ENCODE measurements at regions not wholly inside any gene's neighbourhood (a gene's known extent, or its start where the extent isn't known, plus 50 kb on each side); places are given as distances from the start of the nearest gene placed in this dataset.

DNA sequence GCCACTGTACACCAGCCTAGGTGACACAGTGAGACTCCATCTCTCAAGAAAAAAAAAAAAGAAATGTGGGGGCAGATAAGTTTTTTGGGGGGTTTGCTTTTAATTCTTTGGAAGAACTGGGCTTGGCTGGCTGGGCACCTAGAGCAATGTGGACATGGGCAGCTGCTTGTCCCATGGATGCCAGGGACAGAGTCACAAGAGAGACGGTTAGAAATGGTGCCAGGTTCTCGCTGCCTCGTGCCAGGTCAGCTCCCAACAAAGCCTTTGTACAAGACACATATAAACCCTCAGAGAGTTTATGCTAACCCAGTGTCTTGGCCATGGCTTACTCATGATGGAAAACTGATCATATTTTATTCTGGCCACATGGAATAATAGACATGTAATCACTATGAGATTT, 76.2 kb upstream of the ESR1 start:
- DNase-seq: no peak
- Histone ChIP-seq H3K27me3 (no peaks in the 10 kb centered on the region), H3K9me3 (no peaks in the 10 kb centered on the region), H3K4me3 (replicated peaks in 1 of 3) (no peak overlapping the region), H3K4me1 (no peaks in the 10 kb centered on the region), H3K27ac (no peak overlapping the region), H3K36me3 (no peaks in the 10 kb centered on the region)
- WGBS, 2 donors: 54 to 94% methylated on average over 3 of the region's 3 CpGs
- intact Hi-C loops (cut with DNase I): no loop called here
- TF ChIP-seq, protein P1, sequence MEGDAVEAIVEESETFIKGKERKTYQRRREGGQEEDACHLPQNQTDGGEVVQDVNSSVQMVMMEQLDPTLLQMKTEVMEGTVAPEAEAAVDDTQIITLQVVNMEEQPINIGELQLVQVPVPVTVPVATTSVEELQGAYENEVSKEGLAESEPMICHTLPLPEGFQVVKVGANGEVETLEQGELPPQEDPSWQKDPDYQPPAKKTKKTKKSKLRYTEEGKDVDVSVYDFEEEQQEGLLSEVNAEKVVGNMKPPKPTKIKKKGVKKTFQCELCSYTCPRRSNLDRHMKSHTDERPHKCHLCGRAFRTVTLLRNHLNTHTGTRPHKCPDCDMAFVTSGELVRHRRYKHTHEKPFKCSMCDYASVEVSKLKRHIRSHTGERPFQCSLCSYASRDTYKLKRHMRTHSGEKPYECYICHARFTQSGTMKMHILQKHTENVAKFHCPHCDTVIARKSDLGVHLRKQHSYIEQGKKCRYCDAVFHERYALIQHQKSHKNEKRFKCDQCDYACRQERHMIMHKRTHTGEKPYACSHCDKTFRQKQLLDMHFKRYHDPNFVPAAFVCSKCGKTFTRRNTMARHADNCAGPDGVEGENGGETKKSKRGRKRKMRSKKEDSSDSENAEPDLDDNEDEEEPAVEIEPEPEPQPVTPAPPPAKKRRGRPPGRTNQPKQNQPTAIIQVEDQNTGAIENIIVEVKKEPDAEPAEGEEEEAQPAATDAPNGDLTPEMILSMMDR (IDR thresholded peaks at IDR 0.05): no peak
- TF ChIP-seq POLR2A (IDR thresholded peaks at IDR 0.05): no peak

DNA sequence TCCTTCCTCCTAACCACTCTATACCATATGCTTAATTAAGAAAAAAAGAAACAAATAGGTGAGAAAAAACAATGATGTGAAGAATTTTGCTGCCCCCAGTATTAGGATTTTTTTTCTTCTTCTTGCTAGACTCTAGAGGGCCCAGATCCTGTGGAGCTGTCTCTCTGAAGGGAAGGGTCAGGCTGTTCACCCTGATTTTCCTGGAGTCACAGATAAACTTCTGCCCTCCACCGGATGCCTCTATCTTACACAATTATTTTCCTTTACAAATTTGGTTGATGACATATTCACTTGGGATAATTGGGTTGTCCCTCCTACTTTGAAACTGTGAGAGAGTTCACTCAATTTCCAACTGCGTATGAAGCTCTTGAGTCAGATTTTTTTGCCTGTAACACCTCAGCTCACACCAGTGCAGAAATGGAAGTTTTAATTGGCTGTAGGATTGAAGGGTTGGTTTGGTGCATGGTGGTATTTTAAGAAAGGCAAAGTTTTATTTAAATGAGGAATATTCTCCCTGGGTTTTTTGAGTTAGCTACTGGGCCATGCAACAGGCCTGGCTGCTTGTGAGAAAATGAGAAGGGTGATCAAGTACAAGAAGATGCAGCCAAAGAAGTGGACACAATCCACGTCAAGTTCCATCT, 73.7 kb upstream of the ESR1 start:
- Histone ChIP-seq H3K9me3 (no peaks in the 10 kb centered on the region), H3K4me3 (replicated peaks in 1 of 3) (no peak overlapping the region), H3K36me3 (no peaks in the 10 kb centered on the region), H3K4me1 (no peaks in the 10 kb centered on the region), H3K27me3 (no peaks in the 10 kb centered on the region), H3K27ac (no peak overlapping the region)
- intact Hi-C loops (cut with DNase I): no loop called here
- no peak for DNase-seq
- TF ChIP-seq, protein P1 (IDR thresholded peaks at IDR 0.05): no peak
- no peak for TF ChIP-seq POLR2A (IDR thresholded peaks at IDR 0.05)
- 86 to 88% methylated on average over 3 of the region's 3 CpGs for WGBS, 2 donors

DNA sequence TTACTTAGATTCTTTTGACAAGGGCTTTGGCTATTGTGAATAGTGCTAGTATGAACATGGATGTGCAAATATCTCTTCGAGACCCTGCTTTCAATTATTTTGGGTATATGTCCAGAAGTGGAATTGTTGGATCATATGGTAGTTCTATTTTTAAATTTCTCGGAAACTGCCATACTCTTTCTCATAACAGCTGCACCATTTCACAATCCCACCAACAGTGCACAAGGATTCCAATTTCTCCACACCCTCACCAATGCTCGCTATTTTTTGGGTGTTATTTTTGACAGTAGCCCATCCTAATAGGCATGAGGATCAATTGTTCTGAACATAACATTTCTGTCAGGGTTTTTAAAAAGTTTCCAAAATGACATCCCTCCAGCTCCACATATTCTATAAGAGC, 69.2 kb upstream of the ESR1 start:
- Histone ChIP-seq H3K4me1 (no peaks in the 10 kb centered on the region), H3K4me3 (replicated peaks in 1 of 3) (no peak overlapping the region), H3K27me3 (no peaks in the 10 kb centered on the region), H3K36me3 (no peaks in the 10 kb centered on the region), H3K9me3 (no peaks in the 10 kb centered on the region), H3K27ac (no peak overlapping the region)
- WGBS, 2 donors: 61 to 85% methylated on average over 3 of the region's 3 CpGs
- intact Hi-C loops (cut with DNase I): no loop called here
- no peak for DNase-seq
- TF ChIP-seq, protein P1 (IDR thresholded peaks at IDR 0.05): no peak
- no peak for TF ChIP-seq POLR2A (IDR thresholded peaks at IDR 0.05)

DNA sequence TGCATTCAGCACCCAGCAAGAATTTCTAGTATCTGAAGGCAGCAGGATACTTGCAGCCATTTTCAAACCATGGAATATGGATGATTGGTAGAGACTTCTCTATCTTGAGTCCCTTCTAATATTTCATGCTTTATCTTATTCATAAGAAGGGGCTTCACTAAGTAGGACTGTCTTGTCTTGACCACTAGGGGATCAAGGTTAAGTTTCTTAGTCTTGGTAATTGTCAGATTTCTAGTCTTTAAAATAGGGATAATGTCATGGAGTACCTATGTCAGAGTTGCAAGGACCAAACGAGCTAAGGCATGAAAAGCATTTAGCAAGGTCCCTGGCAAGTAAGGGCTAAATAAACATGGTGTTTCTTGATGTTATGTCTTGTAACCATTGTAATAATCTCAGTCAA, 68.5 kb upstream of the ESR1 start:
- TF ChIP-seq, protein P1 (IDR thresholded peaks at IDR 0.05): no peak
- no peak for TF ChIP-seq POLR2A (IDR thresholded peaks at IDR 0.05)
- intact Hi-C loops (cut with DNase I): no loop called here
- Histone ChIP-seq H3K4me1 (no peaks in the 10 kb centered on the region), H3K4me3 (replicated peaks in 1 of 3) (no peak overlapping the region), H3K27ac (no peak overlapping the region), H3K9me3 (no peaks in the 10 kb centered on the region), H3K27me3 (no peaks in the 10 kb centered on the region), H3K36me3 (no peaks in the 10 kb centered on the region)
- no peak for DNase-seq
- 41 to 43% methylated on average over 1 of the region's 1 CpG for WGBS, 2 donors

DNA sequence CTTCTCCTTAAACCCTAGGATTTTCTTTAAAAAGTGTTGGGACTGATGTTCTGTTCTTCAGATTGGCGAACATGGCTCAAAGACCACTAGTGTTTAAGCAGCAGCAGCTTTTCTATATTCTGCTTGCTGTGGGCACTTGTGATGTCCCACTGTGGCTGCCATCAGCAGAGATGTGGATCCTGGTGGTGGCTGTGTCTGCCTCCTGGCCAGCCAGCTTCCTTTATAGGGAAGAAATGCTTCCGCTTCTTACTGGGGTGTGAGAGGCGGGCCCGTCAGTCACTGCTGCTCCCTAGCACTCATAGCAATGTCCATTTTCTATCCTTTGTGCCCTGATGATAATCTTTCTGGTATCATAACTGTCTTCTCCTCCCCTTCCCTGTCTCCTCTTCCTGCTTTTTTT, 66.7 kb upstream of the ESR1 start:
- H3K27ac ChIP-seq: no peak overlapping the region
- 99 to 100% methylated on average over 4 of the region's 4 CpGs for WGBS, 2 donors
- intact Hi-C loops (cut with DNase I): no loop called here
- H3K4me1 ChIP-seq: no peaks in the 10 kb centered on the region
- no peaks in the 10 kb centered on the region for H3K27me3 ChIP-seq
- H3K36me3 ChIP-seq: no peaks in the 10 kb centered on the region
- TF ChIP-seq, protein P1 (IDR thresholded peaks at IDR 0.05): no peak
- no peak for TF ChIP-seq POLR2A (IDR thresholded peaks at IDR 0.05)
- DNase-seq: no peak
- no peak overlapping the region for H3K4me3 ChIP-seq (replicated peaks in 1 of 3)
- no peaks in the 10 kb centered on the region for H3K9me3 ChIP-seq

All from thyroid gland (tissue), 4 donors.